AG10803 (cell line): ENCODE measurements at regions not wholly inside any gene's neighbourhood (a gene's known extent, or its start where the extent isn't known, plus 50 kb on each side); places are given as distances from the start of the nearest gene placed in this dataset.

Experiments
- DNase-seq: peaks from one replicate; pipeline ENCODE4 v3.0.0; 2010; ENCODE audit warnings: low read depth
- H3K4me3 ChIP-seq: 2 replicates; pipeline ENCODE4 v1.5.1; 2011; ENCODE audit warnings: mild to moderate bottlenecking, low read length, control low read depth
- TF ChIP-seq, protein P1 (sequence below): conservative IDR thresholded peaks from 2 replicates; pipeline ENCODE4 v1.5.1; 2011; ENCODE audit warnings: mild to moderate bottlenecking, low read length, control low read depth, inconsistent platforms

DNA sequence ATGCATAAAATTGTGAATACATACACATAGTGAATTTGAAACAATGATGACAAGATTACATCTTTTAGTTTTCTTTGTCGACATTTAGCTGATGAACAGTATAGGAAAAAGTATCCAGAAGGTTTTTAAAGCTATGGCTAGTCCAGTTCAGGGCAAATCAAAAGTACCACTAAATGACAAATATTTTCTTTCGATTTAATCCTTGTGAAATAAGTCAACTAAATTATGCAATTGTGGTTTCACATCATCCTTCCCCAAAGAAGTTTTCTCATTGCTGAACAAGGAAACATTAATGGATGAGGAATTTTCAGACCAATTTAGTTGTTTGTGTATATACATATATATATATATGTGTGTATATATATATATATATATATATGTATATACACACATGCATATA is 774.0 kb downstream of the DNAJB9 start:
- TF ChIP-seq, protein P1, sequence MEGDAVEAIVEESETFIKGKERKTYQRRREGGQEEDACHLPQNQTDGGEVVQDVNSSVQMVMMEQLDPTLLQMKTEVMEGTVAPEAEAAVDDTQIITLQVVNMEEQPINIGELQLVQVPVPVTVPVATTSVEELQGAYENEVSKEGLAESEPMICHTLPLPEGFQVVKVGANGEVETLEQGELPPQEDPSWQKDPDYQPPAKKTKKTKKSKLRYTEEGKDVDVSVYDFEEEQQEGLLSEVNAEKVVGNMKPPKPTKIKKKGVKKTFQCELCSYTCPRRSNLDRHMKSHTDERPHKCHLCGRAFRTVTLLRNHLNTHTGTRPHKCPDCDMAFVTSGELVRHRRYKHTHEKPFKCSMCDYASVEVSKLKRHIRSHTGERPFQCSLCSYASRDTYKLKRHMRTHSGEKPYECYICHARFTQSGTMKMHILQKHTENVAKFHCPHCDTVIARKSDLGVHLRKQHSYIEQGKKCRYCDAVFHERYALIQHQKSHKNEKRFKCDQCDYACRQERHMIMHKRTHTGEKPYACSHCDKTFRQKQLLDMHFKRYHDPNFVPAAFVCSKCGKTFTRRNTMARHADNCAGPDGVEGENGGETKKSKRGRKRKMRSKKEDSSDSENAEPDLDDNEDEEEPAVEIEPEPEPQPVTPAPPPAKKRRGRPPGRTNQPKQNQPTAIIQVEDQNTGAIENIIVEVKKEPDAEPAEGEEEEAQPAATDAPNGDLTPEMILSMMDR = no peak
- no peak overlapping the region for H3K4me3 ChIP-seq
- no peak for DNase-seq

DNA sequence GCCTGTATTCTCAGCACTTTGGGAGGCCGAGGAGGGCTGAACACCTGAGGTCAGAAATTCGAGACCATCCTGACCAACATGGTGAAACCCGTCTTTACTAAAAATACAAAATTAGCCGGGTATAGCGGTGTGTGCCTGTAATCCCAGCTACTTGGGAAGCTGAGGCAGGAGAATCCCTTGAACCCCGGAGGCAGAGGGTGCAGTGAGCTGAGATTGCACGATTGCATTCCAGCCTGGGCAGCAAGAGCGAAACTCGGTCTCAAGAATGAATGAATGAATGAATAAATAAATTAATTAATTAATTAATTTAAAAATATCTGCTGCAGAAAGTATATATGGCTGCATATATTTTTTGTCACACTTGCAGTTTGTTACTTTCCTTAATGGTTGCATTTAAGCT is 781.8 kb downstream of the DNAJB9 start:
- TF ChIP-seq, protein P1 = no peak
- no peak overlapping the region for H3K4me3 ChIP-seq
- DNase-seq = no peak

DNA sequence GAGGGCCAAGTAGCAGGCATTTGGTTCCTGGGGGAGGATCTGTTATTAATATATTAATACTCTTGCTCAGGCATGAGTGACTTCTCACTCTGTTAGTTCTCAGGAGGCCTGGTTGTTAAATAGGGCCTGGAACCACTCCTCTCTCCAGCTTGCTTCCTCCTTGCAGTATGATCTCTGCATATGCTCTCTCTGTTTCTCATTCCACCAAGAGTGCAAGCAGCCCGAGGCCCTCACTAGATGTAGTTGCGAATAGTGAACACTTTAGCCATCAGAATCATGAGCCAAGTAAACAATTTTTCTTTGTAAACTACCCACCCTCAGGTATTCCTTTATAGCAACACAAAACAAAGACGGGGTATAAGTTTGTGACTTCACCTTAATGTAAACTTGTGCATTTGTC is 784.3 kb downstream of the DNAJB9 start:
- TF ChIP-seq, protein P1 = no peak
- no peak overlapping the region for H3K4me3 ChIP-seq
- DNase-seq = no peak

DNA sequence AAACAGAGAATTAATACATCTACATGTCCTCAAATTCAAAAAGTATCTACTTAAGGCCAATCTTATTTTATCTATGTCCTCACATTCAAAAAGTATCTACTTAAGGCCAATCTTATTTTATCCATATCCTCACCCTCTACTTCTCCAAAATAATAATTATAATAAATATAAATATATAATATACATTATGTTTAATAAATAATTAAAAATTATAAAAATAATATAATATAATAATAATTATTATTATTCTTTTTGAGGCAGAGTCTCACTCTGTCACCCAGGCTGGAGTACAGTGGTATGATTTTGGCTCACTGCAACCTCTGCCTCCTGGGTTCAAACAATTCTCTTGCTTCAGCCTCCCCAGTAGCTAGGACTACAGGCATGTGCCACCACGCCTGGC is 784.9 kb downstream of the DNAJB9 start:
- no peak for DNase-seq
- TF ChIP-seq, protein P1 = no peak
- H3K4me3 ChIP-seq = no peak overlapping the region

DNA sequence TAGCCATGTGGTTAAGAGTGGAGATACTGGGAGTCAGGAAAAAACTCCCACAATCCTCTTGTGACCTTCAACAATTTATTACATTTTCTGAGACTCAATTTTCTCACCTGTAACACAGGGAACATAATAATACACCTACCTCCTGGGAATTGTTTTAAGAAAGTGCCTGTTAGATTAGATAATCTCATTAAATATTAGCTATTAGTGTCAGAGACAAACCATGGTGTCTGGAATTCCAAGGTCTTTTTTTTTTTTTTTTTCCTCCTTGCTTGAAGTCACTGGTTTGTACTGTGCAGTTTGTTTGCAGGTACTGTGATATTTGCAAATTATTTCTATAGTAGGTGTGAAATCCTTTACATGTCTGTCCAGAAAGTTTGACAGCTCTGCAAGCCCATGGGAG is 806.1 kb downstream of the DNAJB9 start:
- TF ChIP-seq, protein P1 = no peak
- DNase-seq = no peak
- no peak overlapping the region for H3K4me3 ChIP-seq

DNA sequence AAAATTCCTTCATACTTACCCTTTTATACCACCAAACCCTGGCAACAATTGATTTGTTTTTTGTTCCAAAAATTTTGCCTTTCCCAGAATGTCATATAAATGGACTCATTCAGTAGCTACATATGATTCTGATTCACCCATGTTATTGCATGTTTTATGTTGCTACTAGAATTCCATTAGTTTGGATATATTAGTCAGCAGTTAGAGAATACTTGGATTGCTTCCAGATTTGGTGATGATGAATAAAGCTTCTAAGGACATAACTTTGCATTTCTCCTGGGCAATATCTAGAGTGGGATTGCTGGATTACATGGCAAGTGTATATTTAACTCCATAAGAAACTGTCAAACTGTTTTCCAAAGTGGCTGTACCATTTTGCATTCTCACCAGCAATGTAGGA is 806.9 kb downstream of the DNAJB9 start:
- TF ChIP-seq, protein P1 = no peak
- DNase-seq = no peak
- H3K4me3 ChIP-seq = no peak overlapping the region

DNA sequence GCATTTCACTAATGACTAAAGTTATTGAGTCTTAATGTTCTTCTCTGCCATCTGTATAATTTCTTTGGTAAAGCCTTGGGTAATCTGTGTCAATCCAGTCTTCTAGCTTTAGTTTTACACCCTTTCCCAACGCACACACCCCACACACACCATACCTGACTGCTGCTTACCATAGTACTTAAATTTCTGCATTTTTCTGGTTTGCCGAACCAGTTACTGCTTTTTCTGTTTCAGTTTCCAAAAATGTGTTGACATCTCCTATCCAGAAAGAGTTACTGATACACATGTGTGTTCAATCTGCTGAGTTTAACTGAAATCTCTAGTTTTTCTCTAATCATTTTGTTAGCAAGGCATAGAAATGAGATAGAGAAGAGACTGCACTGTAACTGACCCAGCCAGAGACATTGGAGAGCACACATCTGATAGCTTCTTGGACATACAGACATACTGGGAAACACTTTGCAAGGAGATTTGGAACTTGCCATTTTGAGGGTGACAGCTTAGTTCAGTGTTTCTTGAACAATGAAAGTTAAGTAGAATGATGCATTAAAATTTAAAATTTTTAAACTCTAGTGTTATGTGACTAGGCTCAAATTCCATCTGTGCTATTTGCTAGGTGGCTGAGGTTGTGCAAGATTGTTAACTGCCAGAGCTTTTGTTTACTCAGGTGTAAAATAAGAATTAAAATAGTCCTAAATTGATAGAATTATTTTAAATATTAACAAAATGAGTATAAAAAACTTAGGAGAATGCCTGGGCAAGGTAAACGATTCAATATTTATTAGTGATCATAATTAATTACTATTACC is 807.6 kb downstream of the DNAJB9 start:
- no peak overlapping the region for H3K4me3 ChIP-seq
- no peak for DNase-seq
- TF ChIP-seq, protein P1 = no peak
